Testis (tissue), 2 donors: ENCODE measurements at regions not wholly inside any gene's neighbourhood (a gene's known extent, or its start where the extent isn't known, plus 50 kb on each side); places are given as distances from the start of the nearest gene placed in this dataset.

ENCODE experiments used
- CTCF ChIP-seq, 3 experiments: fragments of 450-650 bp in 2 of 3; fragments of 200-600 bp in 1 of 3; sonication (generic) in 1 of 3; IDR thresholded peaks; one replicate each; pipeline ENCODE4 v1.5.1; 2016 to 2019; ENCODE audit warnings: antibody characterized with exemption in 3 of 3, mild to moderate bottlenecking in 2 of 3, moderate library complexity in 1 of 3
- POLR2A ChIP-seq: fragments of 450-650 bp; IDR thresholded peaks from one replicate; pipeline ENCODE4 v1.6.1; 2017; ENCODE audit warnings: antibody characterized with exemption, mild to moderate bottlenecking, moderate library complexity

GRCh38 chr21:17195976-17196375 is 316.9 kb upstream of the CXADR start:
- TF ChIP-seq CTCF (IDR thresholded peaks at IDR 0.05) (no peak), POLR2A (no peak)
